ENCODE measurements at regions not wholly inside any gene's neighbourhood (a gene's known extent, or its start where the extent isn't known, plus 50 kb on each side); places are given as distances from the start of the nearest gene placed in this dataset.

- H3K27me3 ChIP-seq, result no peaks in the 10 kb centered on the region
- intact Hi-C loops (cut with DNase I), result no loop called here
- no peaks in the 10 kb centered on the region for H3K36me3 ChIP-seq (replicated peaks in 1 of 2; ENCODE audit: insufficient read depth in 1 of 2, low read depth in 2 of 2)
- no peak overlapping the region for H3K27ac ChIP-seq
- DNase-seq (no peak), ATAC-seq (no peak)
- no peaks in the 10 kb centered on the region for H3K4me1 ChIP-seq
- H3K4me3 ChIP-seq, result no peak overlapping the region
- no peak for TF ChIP-seq POLR2A (IDR thresholded peaks at IDR 0.05)
- no peak for TF ChIP-seq CTCF (IDR thresholded peaks at IDR 0.05)
- WGBS, 2 donors, result 87 to 88% methylated on average over 2 of the region's 2 CpGs
- H3K9me3 ChIP-seq, result no peaks in the 10 kb centered on the region
These were observed 64.0 kb upstream of the STX18 start for GRCh38 chr4:4605849-4606248.

GRCh38 chr4:4603592-4603991, 61.7 kb upstream of the STX18 start:
- H3K36me3 ChIP-seq (replicated peaks in 1 of 2; ENCODE audit: insufficient read depth in 1 of 2, low read depth in 2 of 2), result no peaks in the 10 kb centered on the region
- WGBS, 2 donors, result 84 to 88% methylated on average over 5 of the region's 5 CpGs
- H3K9me3 ChIP-seq, result no peaks in the 10 kb centered on the region
- H3K27ac ChIP-seq, result no peak overlapping the region
- no peak for DNase-seq
- ATAC-seq, result no peak
- intact Hi-C loops (cut with DNase I), result no loop called here
- H3K4me3 ChIP-seq, result no peak overlapping the region
- H3K27me3 ChIP-seq, result no peaks in the 10 kb centered on the region
- H3K4me1 ChIP-seq, result no peaks in the 10 kb centered on the region
- TF ChIP-seq CTCF (IDR thresholded peaks at IDR 0.05) (no peak), POLR2A (IDR thresholded peaks at IDR 0.05) (no peak)

- Histone ChIP-seq H3K27ac (no peak overlapping the region), H3K4me1 (no peaks in the 10 kb centered on the region), H3K9me3 (no peaks in the 10 kb centered on the region), H3K4me3 (no peak overlapping the region), H3K36me3 (replicated peaks in 1 of 2; ENCODE audit: insufficient read depth in 1 of 2, low read depth in 2 of 2) (no peaks in the 10 kb centered on the region), H3K27me3 (no peaks in the 10 kb centered on the region)
- intact Hi-C loops (cut with DNase I), result no loop called here
- DNase-seq, result no peak
- no peak for ATAC-seq
- TF ChIP-seq POLR2A (IDR thresholded peaks at IDR 0.05) (no peak), CTCF (IDR thresholded peaks at IDR 0.05) (no peak)
- WGBS, 2 donors, result 73 to 83% methylated on average over 4 of the region's 4 CpGs
These were observed 61.2 kb upstream of the STX18 start for GRCh38 chr4:4603067-4603466.

GRCh38 chr4:4602468-4602867, 60.6 kb upstream of the STX18 start:
- no peaks in the 10 kb centered on the region for H3K4me1 ChIP-seq
- H3K36me3 ChIP-seq (replicated peaks in 1 of 2; ENCODE audit: insufficient read depth in 1 of 2, low read depth in 2 of 2), result no peaks in the 10 kb centered on the region
- no peaks in the 10 kb centered on the region for H3K9me3 ChIP-seq
- no peak for ATAC-seq
- no peak overlapping the region for H3K4me3 ChIP-seq
- no peak overlapping the region for H3K27ac ChIP-seq
- 93% methylated on average over 2 of the region's 2 CpGs for WGBS, 2 donors
- H3K27me3 ChIP-seq, result no peaks in the 10 kb centered on the region
- no peak for DNase-seq
- no peak for TF ChIP-seq CTCF (IDR thresholded peaks at IDR 0.05)
- TF ChIP-seq POLR2A (IDR thresholded peaks at IDR 0.05), result no peak
- intact Hi-C loops (cut with DNase I), result no loop called here

GRCh38 chr4:4601803-4602369, 60.0 kb upstream of the STX18 start:
- DNase-seq (no peak), ATAC-seq (no peak)
- H3K27ac ChIP-seq, result no peak overlapping the region
- H3K27me3 ChIP-seq, result no peaks in the 10 kb centered on the region
- 83 to 90% methylated on average over 13 of the region's 13 CpGs for WGBS, 2 donors
- no peak overlapping the region for H3K4me3 ChIP-seq
- TF ChIP-seq CTCF (IDR thresholded peaks at IDR 0.05) (no peak), POLR2A (IDR thresholded peaks at IDR 0.05) (no peak)
- H3K36me3 ChIP-seq (replicated peaks in 1 of 2; ENCODE audit: insufficient read depth in 1 of 2, low read depth in 2 of 2), result no peaks in the 10 kb centered on the region
- H3K4me1 ChIP-seq, result no peaks in the 10 kb centered on the region
- H3K9me3 ChIP-seq, result no peaks in the 10 kb centered on the region
- intact Hi-C loops (cut with DNase I), result no loop called here

Measured in body of pancreas (tissue), 4 donors.